ENCODE measurements at regions not wholly inside any gene's neighbourhood (a gene's known extent, or its start where the extent isn't known, plus 50 kb on each side); places are given as distances from the start of the nearest gene placed in this dataset.

DNA sequence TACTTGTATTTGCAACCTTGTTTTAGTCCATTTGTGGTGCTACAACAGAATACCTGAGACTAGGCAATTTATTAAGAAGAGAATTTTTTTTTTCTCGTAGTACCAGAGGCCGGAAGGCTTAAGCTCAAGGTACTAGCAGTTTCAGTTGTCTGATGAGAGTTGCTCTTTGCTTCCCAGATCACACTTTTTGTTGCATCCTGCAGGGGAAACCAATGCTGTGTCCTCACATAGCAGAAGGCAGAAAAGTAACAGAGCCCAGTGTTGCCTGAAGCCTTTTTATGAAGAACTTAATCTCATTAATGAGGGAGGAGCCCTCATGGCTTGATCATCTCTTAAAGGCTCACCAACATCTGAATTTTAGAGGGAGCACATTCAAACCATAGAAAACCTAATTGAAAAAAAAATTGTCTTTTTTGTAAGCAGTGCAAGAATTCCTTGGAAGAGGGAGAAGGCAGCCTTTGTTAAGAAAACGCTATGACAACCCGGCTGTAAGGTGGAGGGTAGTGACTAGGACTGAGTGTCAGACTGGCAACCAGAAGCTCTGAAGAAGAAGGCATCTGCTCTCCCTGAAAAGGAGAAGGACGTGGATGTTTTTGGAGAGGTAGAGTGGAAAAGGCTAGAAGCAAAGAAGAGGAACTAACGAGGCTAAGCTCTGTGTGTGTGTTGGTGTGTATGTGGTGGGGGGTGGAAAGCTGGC is 1245.3 kb downstream of the ROBO2 start:
- no peaks in the 10 kb centered on the region for H3K27me3 ChIP-seq (ENCODE audit: low read length)
- no peak overlapping the region for H3K27ac ChIP-seq (ENCODE audit: low read depth, low read length)
- H3K36me3 ChIP-seq (ENCODE audit: low read length) = no peaks in the 10 kb centered on the region
- no peaks in the 10 kb centered on the region for H3K9me3 ChIP-seq (ENCODE audit: insufficient read depth, low read length)
- H4K20me1 ChIP-seq (ENCODE audit: low read depth, low read length) = no peaks in the 10 kb centered on the region
- TF ChIP-seq, protein P1, sequence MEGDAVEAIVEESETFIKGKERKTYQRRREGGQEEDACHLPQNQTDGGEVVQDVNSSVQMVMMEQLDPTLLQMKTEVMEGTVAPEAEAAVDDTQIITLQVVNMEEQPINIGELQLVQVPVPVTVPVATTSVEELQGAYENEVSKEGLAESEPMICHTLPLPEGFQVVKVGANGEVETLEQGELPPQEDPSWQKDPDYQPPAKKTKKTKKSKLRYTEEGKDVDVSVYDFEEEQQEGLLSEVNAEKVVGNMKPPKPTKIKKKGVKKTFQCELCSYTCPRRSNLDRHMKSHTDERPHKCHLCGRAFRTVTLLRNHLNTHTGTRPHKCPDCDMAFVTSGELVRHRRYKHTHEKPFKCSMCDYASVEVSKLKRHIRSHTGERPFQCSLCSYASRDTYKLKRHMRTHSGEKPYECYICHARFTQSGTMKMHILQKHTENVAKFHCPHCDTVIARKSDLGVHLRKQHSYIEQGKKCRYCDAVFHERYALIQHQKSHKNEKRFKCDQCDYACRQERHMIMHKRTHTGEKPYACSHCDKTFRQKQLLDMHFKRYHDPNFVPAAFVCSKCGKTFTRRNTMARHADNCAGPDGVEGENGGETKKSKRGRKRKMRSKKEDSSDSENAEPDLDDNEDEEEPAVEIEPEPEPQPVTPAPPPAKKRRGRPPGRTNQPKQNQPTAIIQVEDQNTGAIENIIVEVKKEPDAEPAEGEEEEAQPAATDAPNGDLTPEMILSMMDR (IDR thresholded peaks at IDR 0.05; ENCODE audit: insufficient read depth, low read length, poor library complexity, severe bottlenecking) = no peak
- no peak for TF ChIP-seq EZH2phosphoT487 (conservative IDR thresholded peaks at IDR 0.05; ENCODE audit: low read length)
- no peaks in the 10 kb centered on the region for H3K9me2 ChIP-seq (replicated peaks; ENCODE audit: insufficient read depth, low read length)
- H3F3A ChIP-seq (ENCODE audit: insufficient read depth) = no peaks in the 10 kb centered on the region
- H3K4me3 ChIP-seq (ENCODE audit: insufficient read depth, low read length, poor library complexity, severe bottlenecking) = no peak overlapping the region
- no peak overlapping the region for H3K4me2 ChIP-seq (ENCODE audit: low read depth, low read length, poor library complexity, severe bottlenecking)
- no peaks in the 10 kb centered on the region for H3K79me2 ChIP-seq (ENCODE audit: insufficient read depth, low read length)
- no peak overlapping the region for H3K9ac ChIP-seq (ENCODE audit: low read length)
- no peak overlapping the region for H2AFZ ChIP-seq (ENCODE audit: low read depth, low read length, severe bottlenecking)

DNA sequence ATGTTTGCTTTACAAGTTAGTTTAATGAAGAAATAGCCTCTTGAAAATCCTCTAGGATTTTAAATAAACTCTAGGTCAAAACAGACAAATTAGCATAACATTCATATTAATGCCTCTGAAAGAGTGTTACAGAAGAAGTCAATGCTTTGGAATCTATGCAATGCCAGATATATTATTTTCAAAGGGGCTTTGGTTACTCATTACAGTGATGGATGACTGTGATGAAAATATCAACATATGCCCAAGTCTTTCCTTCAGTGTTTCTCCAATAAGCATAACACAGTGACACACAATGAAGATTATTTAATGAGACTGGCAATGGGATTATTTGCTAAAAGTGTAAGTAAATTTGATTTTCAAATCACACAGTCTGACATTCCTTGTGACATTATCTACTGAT is 1247.2 kb downstream of the ROBO2 start:
- no peak overlapping the region for H3K4me3 ChIP-seq (ENCODE audit: insufficient read depth, low read length, poor library complexity, severe bottlenecking)
- no peaks in the 10 kb centered on the region for H3K36me3 ChIP-seq (ENCODE audit: low read length)
- H3K4me2 ChIP-seq (ENCODE audit: low read depth, low read length, poor library complexity, severe bottlenecking) = no peak overlapping the region
- no peaks in the 10 kb centered on the region for H3K27me3 ChIP-seq (ENCODE audit: low read length)
- TF ChIP-seq, protein P1 (IDR thresholded peaks at IDR 0.05; ENCODE audit: insufficient read depth, low read length, poor library complexity, severe bottlenecking) = no peak
- TF ChIP-seq EZH2phosphoT487 (conservative IDR thresholded peaks at IDR 0.05; ENCODE audit: low read length) = no peak
- H3F3A ChIP-seq (ENCODE audit: insufficient read depth) = no peaks in the 10 kb centered on the region
- no peak overlapping the region for H3K27ac ChIP-seq (ENCODE audit: low read depth, low read length)
- no peaks in the 10 kb centered on the region for H3K9me3 ChIP-seq (ENCODE audit: insufficient read depth, low read length)
- no peak overlapping the region for H2AFZ ChIP-seq (ENCODE audit: low read depth, low read length, severe bottlenecking)
- H3K9me2 ChIP-seq (replicated peaks; ENCODE audit: insufficient read depth, low read length) = no peaks in the 10 kb centered on the region
- H4K20me1 ChIP-seq (ENCODE audit: low read depth, low read length) = no peaks in the 10 kb centered on the region
- no peaks in the 10 kb centered on the region for H3K79me2 ChIP-seq (ENCODE audit: insufficient read depth, low read length)
- no peak overlapping the region for H3K9ac ChIP-seq (ENCODE audit: low read length)

- Histone ChIP-seq H3K9me3 (ENCODE audit: insufficient read depth, low read length) (no peaks in the 10 kb centered on the region), H3K36me3 (ENCODE audit: low read length) (no peaks in the 10 kb centered on the region), H3K4me2 (ENCODE audit: low read depth, low read length, poor library complexity, severe bottlenecking) (no peak overlapping the region), H3K4me3 (ENCODE audit: insufficient read depth, low read length, poor library complexity, severe bottlenecking) (no peak overlapping the region), H3K9me2 (replicated peaks; ENCODE audit: insufficient read depth, low read length) (no peaks in the 10 kb centered on the region), H3K9ac (ENCODE audit: low read length) (no peak overlapping the region), H3K27ac (ENCODE audit: low read depth, low read length) (no peak overlapping the region), H3F3A (ENCODE audit: insufficient read depth) (no peaks in the 10 kb centered on the region), H4K20me1 (ENCODE audit: low read depth, low read length) (no peaks in the 10 kb centered on the region), H3K79me2 (ENCODE audit: insufficient read depth, low read length) (no peaks in the 10 kb centered on the region), H2AFZ (ENCODE audit: low read depth, low read length, severe bottlenecking) (no peak overlapping the region), H3K27me3 (ENCODE audit: low read length) (no peaks in the 10 kb centered on the region)
- TF ChIP-seq, protein P1 (IDR thresholded peaks at IDR 0.05; ENCODE audit: insufficient read depth, low read length, poor library complexity, severe bottlenecking) = no peak
- TF ChIP-seq EZH2phosphoT487 (conservative IDR thresholded peaks at IDR 0.05; ENCODE audit: low read length) = no peak
Measured at GRCh38 chr3:78293284-78293683, 1253.4 kb downstream of the ROBO2 start.
